SK-N-MC (cell line): ENCODE measurements at regions not wholly inside any gene's neighbourhood (a gene's known extent, or its start where the extent isn't known, plus 50 kb on each side); places are given as distances from the start of the nearest gene placed in this dataset.

Experiments
- DNase-seq: peaks from one replicate; pipeline ENCODE4 v3.0.0-alpha.2; 2011; ENCODE audit warnings: low read depth, low spot score
- H3K27ac ChIP-seq: fragments of 200-600 bp; sonication (generic); 2 replicates; pipeline ENCODE4 v1.5.1; 2016; ENCODE audit warnings: mixed run types
- H3K36me3 ChIP-seq: fragments of 200-600 bp; sonication (generic); 2 replicates; pipeline ENCODE4 v1.6.1; 2017; ENCODE audit warnings: antibody characterized with exemption, low read length, mixed read lengths; ENCODE audit not compliant: insufficient read depth
- H3K4me3 ChIP-seq: fragments of 200-600 bp; sonication (generic); 2 replicates; pipeline ENCODE4 v1.5.1; 2016
- H3K9ac ChIP-seq: fragments of 200-600 bp; sonication (generic); 2 replicates; pipeline ENCODE4 v1.8.0; 2017; ENCODE audit warnings: mixed run types, mixed read lengths; ENCODE audit not compliant: insufficient read length
- H3K9me3 ChIP-seq: fragments of 200-600 bp; sonication (generic); 2 replicates; pipeline ENCODE4 v1.6.1; 2017; ENCODE audit warnings: low read depth, mild to moderate bottlenecking, antibody characterized with exemption, low read length, moderate library complexity, mixed read lengths
- EZH2 ChIP-seq: fragments of 200-600 bp; sonication (generic); IDR thresholded peaks from one replicate; pipeline ENCODE4 v1.6.1; 2017; ENCODE audit warnings: antibody characterized with exemption
- FOXP2 ChIP-seq: optimal IDR thresholded peaks from 2 replicates; pipeline ENCODE3; 2011; ENCODE audit warnings: mild to moderate bottlenecking, moderate library complexity; ENCODE audit not compliant: insufficient read depth; ENCODE audit errors: extremely low read length, control extremely low read depth
- POLR2AphosphoS5 ChIP-seq: IDR thresholded peaks from 2 replicates; pipeline ENCODE4 v1.6.1; 2012; ENCODE audit warnings: mild to moderate bottlenecking, low read depth, low read length, borderline replicate concordance

DNA sequence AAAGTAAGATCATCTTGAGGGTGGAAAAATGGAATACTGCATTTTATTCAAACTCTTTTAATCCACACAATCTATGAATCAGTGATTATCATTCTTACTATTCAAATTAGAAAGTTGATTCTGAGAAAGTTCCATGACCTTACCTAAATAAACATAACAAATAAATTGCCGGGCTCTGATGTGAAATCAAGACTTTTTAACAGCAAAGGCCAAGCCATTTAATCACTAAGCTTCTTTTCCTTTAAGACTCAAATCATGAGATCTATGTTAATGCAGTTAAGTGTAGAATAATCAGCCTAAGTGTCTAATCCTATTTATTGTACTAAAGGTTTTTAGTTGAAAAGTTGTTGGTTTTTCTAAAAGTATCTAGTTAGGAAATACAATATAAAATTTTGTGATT lies 857.0 kb downstream of the SI start:
- H3K36me3 ChIP-seq, result no peaks in the 10 kb centered on the region
- DNase-seq, result no peak
- H3K9ac ChIP-seq, result no peak overlapping the region
- TF ChIP-seq POLR2AphosphoS5 (no peak), EZH2 (no peak), FOXP2 (no peak)
- H3K27ac ChIP-seq, result no peak overlapping the region
- H3K9me3 ChIP-seq, result no peaks in the 10 kb centered on the region
- no peak overlapping the region for H3K4me3 ChIP-seq

DNA sequence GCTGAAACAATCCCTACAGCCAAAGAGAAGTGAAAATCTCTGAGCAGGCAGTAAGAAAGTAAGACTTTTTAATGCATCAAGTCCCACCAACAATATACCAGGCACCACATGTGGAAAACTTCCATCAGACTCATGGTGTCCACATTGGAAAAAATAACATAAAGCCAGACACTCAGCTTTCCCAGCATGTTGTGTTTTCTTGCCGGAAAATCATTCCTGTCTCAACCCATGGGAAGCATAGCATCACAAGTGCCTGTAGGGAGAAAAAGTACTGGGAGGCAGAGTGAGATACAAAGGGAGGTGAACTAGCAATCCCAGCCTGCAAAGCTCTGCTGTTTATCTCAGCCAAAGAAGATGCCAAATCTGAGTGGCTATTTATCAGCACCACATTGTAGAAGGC lies 868.9 kb downstream of the SI start:
- no peaks in the 10 kb centered on the region for H3K9me3 ChIP-seq
- DNase-seq, result no peak
- no peaks in the 10 kb centered on the region for H3K36me3 ChIP-seq
- H3K9ac ChIP-seq, result no peak overlapping the region
- H3K4me3 ChIP-seq, result no peak overlapping the region
- TF ChIP-seq FOXP2 (no peak), EZH2 (no peak), POLR2AphosphoS5 (no peak)
- no peak overlapping the region for H3K27ac ChIP-seq

DNA sequence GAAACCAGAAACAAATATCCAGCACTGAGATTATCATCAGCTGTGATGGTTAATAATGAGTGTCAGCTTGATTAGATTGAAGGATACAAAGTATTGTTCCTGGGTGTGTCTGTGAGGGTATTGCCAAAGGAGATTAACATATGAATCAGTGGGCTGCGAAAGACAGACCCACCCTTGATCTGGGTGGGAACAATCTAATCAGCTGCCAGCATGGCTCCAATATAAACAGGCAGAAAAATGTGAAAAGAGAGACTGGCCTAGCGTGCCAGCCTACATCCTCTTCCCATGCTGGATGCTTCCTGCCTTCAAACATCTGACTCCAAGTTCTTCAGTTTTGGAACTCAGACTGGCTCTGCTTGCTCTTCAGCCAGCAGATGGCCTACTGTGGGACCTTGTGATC lies 869.5 kb downstream of the SI start:
- no peak overlapping the region for H3K27ac ChIP-seq
- TF ChIP-seq POLR2AphosphoS5, result no peak
- TF ChIP-seq FOXP2, result no peak
- TF ChIP-seq EZH2, result no peak
- H3K9ac ChIP-seq, result no peak overlapping the region
- H3K4me3 ChIP-seq, result no peak overlapping the region
- no peak for DNase-seq
- H3K36me3 ChIP-seq, result no peaks in the 10 kb centered on the region
- no peaks in the 10 kb centered on the region for H3K9me3 ChIP-seq

DNA sequence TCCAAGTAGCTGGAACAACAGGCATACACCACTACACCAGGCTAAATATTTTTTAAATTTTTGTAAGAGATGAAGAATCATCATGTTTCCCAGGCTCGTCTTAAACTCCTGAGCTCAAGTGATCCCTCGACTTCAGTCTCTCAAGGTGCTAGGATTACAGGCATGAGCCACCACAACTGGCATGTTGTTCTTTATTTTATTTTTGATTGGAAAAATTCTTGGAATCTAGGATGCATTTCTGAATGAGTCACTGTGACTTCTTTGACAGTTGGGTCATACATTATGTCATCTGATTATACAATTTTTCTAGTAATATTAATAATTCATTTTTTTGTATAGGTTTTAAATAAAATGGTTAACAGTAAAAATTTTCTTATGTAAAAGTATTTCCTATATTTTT lies 870.2 kb downstream of the SI start:
- Histone ChIP-seq H3K27ac (no peak overlapping the region), H3K36me3 (no peaks in the 10 kb centered on the region), H3K9ac (no peak overlapping the region), H3K4me3 (no peak overlapping the region), H3K9me3 (no peaks in the 10 kb centered on the region)
- DNase-seq, result no peak
- TF ChIP-seq FOXP2 (no peak), POLR2AphosphoS5 (no peak), EZH2 (no peak)

DNA sequence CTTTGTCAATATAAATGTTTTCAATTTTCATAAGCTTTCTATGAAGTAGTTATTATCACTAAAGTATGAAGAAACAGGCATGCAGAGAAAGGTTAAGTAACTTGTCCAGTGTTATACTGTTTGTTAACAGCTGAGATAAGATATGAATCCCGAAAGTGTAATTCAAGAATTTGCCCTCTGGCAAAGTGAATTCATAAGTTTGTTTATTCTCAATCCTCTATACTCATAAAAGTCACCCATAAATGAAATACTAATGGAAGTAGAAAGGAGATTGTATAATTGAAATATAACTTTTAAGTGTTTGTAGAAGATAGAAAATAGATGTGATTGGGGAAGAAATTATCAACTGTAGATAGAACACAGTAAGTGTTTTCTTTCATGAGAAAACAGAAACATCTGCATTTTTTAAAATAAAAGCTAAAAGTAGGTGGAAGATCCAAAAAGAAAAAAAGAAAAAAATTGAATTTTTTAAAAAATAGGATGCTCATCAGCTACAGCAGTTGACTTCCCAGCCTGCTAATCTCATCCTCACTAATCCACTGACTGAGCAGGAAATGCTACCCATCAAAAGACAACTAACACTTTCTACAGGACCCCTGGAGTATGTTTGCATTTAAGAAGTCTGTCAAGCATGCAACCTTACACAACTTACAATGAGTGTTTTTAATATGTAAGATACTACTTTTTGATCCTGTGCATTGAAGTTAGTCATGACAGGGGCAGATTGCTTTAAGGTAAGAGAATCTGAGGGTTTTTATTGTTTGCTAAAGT lies 878.1 kb downstream of the SI start:
- Histone ChIP-seq H3K27ac (no peak overlapping the region), H3K9ac (no peak overlapping the region), H3K9me3 (no peaks in the 10 kb centered on the region), H3K36me3 (no peaks in the 10 kb centered on the region), H3K4me3 (no peak overlapping the region)
- TF ChIP-seq FOXP2 (no peak), POLR2AphosphoS5 (no peak; the same call in 1 of the 2 replicates), EZH2 (no peak)
- no peak for DNase-seq

DNA sequence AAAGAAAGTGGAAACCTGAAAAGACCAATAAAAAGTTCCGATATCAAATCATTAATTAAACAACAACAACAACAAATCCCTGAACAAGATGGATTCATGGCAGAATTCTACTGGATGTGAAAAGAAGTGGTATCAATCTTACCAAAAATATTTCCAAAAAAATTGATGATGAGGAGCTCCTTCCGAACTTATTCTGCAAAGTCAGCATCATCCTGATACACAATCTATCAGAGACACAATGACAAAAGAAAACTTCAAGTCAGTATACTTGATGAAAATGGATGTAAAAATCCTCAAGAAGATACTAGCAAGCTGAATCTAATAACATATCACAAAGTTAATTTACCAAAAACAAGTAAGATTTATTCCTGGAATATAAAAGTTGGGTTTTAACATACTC lies 881.8 kb downstream of the SI start:
- Histone ChIP-seq H3K27ac (no peak overlapping the region), H3K9ac (no peak overlapping the region), H3K9me3 (no peaks in the 10 kb centered on the region), H3K4me3 (no peak overlapping the region), H3K36me3 (no peaks in the 10 kb centered on the region)
- no peak for TF ChIP-seq EZH2
- TF ChIP-seq POLR2AphosphoS5, result no peak
- no peak for TF ChIP-seq FOXP2
- no peak for DNase-seq

DNA sequence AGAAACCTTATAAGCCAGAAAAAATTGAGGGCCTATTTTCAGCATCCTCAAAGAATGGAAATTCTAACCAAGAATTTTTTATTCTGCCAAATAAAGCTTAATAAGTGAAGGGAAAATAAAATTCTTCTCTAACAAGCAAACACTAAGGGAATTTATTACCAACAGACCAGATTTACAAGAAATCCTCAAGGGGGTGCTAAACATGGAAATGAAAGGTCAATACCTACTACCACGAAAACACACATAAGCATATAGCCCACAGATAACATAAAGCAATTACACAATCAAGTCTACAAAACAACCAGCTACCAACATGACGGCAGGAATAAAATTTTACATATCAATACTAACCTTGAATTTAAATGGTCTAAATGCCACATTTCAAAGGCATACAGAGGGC lies 883.5 kb downstream of the SI start:
- Histone ChIP-seq H3K9me3 (no peaks in the 10 kb centered on the region), H3K27ac (no peak overlapping the region), H3K4me3 (no peak overlapping the region), H3K36me3 (no peaks in the 10 kb centered on the region), H3K9ac (no peak overlapping the region)
- TF ChIP-seq POLR2AphosphoS5 (no peak), EZH2 (no peak), FOXP2 (no peak)
- DNase-seq, result no peak

DNA sequence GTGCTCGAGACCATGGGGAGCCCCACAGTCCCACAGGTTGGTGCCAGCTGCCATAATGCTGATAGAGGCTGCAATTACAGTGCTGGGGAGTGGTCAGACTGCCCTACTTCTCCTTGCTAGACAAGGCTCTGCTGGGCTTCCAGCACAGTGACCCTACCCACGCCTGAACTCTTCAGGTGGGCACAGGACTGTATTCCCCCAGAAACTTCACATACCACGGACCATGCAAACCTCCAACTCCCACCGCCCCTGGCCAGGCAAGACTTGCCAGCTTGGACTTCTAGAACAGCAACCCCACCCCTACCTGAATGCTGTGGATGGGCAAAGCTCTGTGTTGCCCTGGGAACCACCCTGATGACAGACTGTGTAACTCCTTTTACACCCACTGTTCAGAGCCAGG lies 885.3 kb downstream of the SI start:
- TF ChIP-seq FOXP2 (no peak), POLR2AphosphoS5 (no peak), EZH2 (no peak)
- Histone ChIP-seq H3K36me3 (no peaks in the 10 kb centered on the region), H3K4me3 (no peak overlapping the region), H3K9me3 (no peaks in the 10 kb centered on the region), H3K27ac (no peak overlapping the region), H3K9ac (no peak overlapping the region)
- no peak for DNase-seq

DNA sequence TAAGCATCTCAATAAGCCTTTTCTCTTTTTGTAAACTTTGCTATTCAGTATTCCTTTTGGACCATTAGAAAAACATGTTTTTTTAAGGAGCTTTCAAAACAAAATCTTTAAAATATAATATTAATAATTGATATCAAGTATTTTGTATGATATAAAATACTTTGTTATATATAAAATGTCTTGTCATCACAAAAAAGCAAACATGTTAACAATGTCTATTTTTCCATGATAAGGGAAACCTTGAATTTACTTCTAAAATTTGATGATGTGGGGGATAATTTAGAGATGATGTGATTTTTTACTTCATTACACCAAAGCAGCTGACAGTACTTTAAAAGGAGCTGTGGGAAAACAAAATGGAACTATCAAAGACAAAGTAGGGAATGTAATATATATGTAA lies 887.7 kb downstream of the SI start:
- Histone ChIP-seq H3K9ac (no peak overlapping the region), H3K4me3 (no peak overlapping the region), H3K36me3 (no peaks in the 10 kb centered on the region), H3K27ac (no peak overlapping the region), H3K9me3 (0 out of 2 replicates have a peak, but pooled peaks cover under 1% of the 10 kb centered on the region)
- DNase-seq, result no peak
- TF ChIP-seq FOXP2, result no peak
- TF ChIP-seq POLR2AphosphoS5, result no peak
- no peak for TF ChIP-seq EZH2

DNA sequence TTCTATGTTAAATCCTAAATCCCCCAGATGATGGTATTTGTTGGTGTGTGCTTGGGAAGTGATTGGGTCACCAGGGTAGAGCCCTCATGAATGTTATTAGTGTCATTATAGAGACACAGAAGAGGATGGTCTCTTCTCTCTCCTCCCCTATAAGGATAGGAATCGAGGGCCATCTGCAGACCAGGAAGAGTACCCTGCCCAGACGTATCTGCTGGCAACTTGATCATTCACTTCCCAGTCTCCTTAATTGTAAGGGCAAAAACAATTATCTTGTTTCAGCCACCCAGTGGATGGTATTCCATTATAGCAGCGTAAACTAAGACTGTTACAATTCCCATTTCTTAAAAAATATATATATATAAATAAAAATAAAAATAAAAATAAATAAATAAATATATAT lies 892.2 kb downstream of the SI start:
- Histone ChIP-seq H3K9ac (no peak overlapping the region), H3K27ac (no peak overlapping the region), H3K4me3 (no peak overlapping the region), H3K9me3 (peaks cover 5% of the 10 kb centered on the region; the same call in 1 of the 2 replicates), H3K36me3 (no peaks in the 10 kb centered on the region)
- no peak for TF ChIP-seq POLR2AphosphoS5
- no peak for DNase-seq
